Panc1 (cell line): ENCODE measurements at regions not wholly inside any gene's neighbourhood (a gene's known extent, or its start where the extent isn't known, plus 50 kb on each side); places are given as distances from the start of the nearest gene placed in this dataset.

Source experiments
- ATAC-seq: fragments of 200-7000 bp; cut with Tn5 transposase; 2 replicates; pipeline ENCODE4 v1.9.1; 2020; ENCODE audit warnings: mild to moderate bottlenecking, moderate library complexity
- BruUV-seq: library from RNA; stranded (reverse); fragments of 400-500 nt; replicated peaks from 2 replicates; lab custom pipeline; 2021; lab: Mats Ljungman, UMichigan
- CTCF ChIA-PET: fragments of 300-600 bp; sonication (Branson Sonifier 250); formaldehyde crosslinking; loops from one replicate; lab custom pipeline; 2022; ENCODE audit warnings: antibody characterized with exemption; lab: Charles Lee
- POLR2A ChIA-PET: fragments of 300-600 bp; sonication (Branson Sonifier 250); formaldehyde crosslinking; loops from one replicate; lab custom pipeline; 2022; ENCODE audit warnings: antibody characterized with exemption; lab: Charles Lee
- DNase-seq: peaks from one replicate; pipeline ENCODE4 v3.0.0-alpha.2; 2010; ENCODE audit warnings: low read depth, low spot score
- H3K27ac ChIP-seq: 2 replicates; pipeline ENCODE4 v1.5.1; 2011; ENCODE audit warnings: mild to moderate bottlenecking, low read length, inconsistent platforms
- H3K27me3 ChIP-seq: fragments of 200-500 bp; sonication (Bioruptor generic); 2 replicates; pipeline ENCODE4 v1.6.0; 2014; ENCODE audit warnings: low read length, inconsistent platforms; ENCODE audit not compliant: control insufficient read depth, insufficient read depth
- H3K36me3 ChIP-seq: fragments of 200-500 bp; sonication (Bioruptor generic); 2 replicates; pipeline ENCODE4 v1.5.1; 2014; ENCODE audit warnings: inconsistent platforms, mild to moderate bottlenecking, low read length, moderate library complexity; ENCODE audit not compliant: control insufficient read depth, insufficient read depth
- H3K4me1 ChIP-seq: 2 replicates; pipeline ENCODE4 v1.5.1; 2011; ENCODE audit warnings: inconsistent platforms, mild to moderate bottlenecking, low read length, moderate library complexity; ENCODE audit not compliant: control insufficient read depth, insufficient read depth
- H3K4me3 ChIP-seq, 2 experiments: 2 replicates each; pipeline ENCODE4 v1.5.1; 2011 to 2012; ENCODE audit warnings: low read depth in 2 of 2, low read length in 2 of 2, mild to moderate bottlenecking in 2 of 2, inconsistent platforms in 1 of 2, moderate library complexity in 1 of 2
- H3K9me3 ChIP-seq: fragments of 200-500 bp; sonication (Bioruptor generic); 2 replicates; pipeline ENCODE4 v1.5.1; 2014; ENCODE audit warnings: low read depth, mild to moderate bottlenecking, inconsistent platforms, low read length, moderate library complexity; ENCODE audit not compliant: control insufficient read depth, insufficient read depth
- POLR2AphosphoS5 ChIP-seq: IDR thresholded peaks from 2 replicates; pipeline ENCODE4 v1.6.1; 2012; ENCODE audit warnings: mild to moderate bottlenecking, low read depth, low read length, moderate library complexity
- SIN3A ChIP-seq: IDR thresholded peaks from 2 replicates; pipeline ENCODE4 v1.6.1; 2012; ENCODE audit warnings: low read depth, mild to moderate bottlenecking, low read length, moderate library complexity, borderline replicate concordance; ENCODE audit not compliant: insufficient read depth
- TCF7L2 ChIP-seq: IDR thresholded peaks from 2 replicates; pipeline ENCODE4 v1.6.1; 2011; ENCODE audit warnings: mild to moderate bottlenecking, low read depth, low read length, inconsistent platforms
- in situ Hi-C: cut with HindIII; loops from 2 replicates; pipeline ENCODE4 v1.10.0; 2016; ENCODE audit warnings: low sequenced_read_pairs, low pct_unique_long_range_greater_than_20kb
- intact Hi-C: fragments of 100-400 bp; cut with micrococcal nuclease; formaldehyde crosslinking; loops from one replicate; pipeline ENCODE4 v1.10.0; 2022; ENCODE audit not compliant: unreplicated experiment
- TF ChIP-seq, protein P1 (sequence below), 2 experiments: IDR thresholded peaks; 2 replicates each; pipeline ENCODE4 v1.6.1; 2011 to 2012; ENCODE audit warnings: low read depth in 2 of 2, control low read depth in 1 of 2, low read length in 1 of 2, mild to moderate bottlenecking in 1 of 2, moderate library complexity in 1 of 2; ENCODE audit not compliant: insufficient read depth in 1 of 2
- TF ChIP-seq, protein P2 (sequence below): fragments of 450-650 bp; IDR thresholded peaks from 2 replicates; pipeline ENCODE4 v1.5.1; 2017; ENCODE audit warnings: mild to moderate bottlenecking

DNA sequence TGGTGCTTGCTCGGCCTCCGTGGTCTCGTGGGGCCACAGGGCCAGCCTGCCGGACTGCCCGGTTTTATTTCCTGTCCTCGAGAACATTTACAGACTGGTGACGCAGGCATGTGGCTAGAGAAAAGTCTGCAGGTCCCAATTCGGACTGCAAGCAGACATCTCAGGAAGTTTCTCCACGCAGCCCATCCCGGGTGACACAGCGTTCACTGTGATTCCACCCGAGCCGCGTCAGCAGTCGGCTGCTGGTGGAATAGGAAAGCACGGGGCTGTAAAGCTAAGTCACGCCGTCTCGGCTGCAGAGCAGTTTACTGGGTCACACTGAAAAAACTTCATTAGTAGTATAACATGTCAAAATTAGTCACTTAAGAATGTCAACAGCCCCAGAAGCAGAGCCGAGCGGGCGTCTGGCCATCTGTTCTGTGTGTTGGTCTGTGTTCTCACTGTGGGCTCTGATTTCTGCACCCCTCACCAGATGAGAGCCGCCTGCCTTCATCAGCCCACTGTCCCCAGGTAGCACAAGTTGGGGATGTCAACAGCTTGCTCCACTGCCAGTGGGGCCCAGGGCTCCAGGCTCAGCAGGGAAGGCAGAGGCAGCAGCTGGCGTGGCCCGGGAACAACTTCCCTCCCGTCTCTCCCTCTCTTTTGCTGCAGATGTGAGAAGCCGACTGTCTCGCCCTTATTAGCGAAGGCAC is 363.7 kb downstream of the IRX2 start:
- intact Hi-C loops, result no loop called here
- no TSS peak for BruUV-seq

DNA sequence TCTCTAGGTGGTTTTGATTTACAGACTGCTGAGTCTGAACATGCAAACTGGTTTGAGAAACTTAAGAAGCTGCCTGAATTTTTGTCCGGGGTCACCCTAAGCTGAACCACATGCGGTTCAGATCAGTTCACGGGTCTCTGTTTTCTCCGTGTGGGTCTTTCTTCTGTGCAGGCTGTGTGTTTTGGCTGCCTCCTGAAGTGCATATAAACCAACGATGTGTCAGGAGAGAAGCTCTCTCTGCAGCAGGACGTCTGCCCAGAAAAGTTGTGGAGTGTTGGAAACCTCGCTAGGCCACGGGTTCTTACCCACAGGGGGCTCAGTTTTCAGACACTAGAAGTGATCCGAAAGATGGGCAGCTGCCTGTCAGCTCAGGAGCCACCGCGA is 364.2 kb downstream of the IRX2 start:
- ChIA-PET POLR2A (no interaction called here), CTCF (no interaction called here)
- BruUV-seq, result no TSS peak
- in situ Hi-C loops (no loop called here), intact Hi-C loops (no loop called here)
- H3K36me3 ChIP-seq, result no peaks in the 10 kb centered on the region
- DNase-seq (no peak), ATAC-seq (no peak)
- H3K27me3 ChIP-seq, result peaks cover 10% of the 10 kb centered on the region
- no peak overlapping the region for H3K27ac ChIP-seq
- no peaks in the 10 kb centered on the region for H3K9me3 ChIP-seq
- no peaks in the 10 kb centered on the region for H3K4me1 ChIP-seq
- no peak overlapping the region for H3K4me3 ChIP-seq
- TF ChIP-seq SIN3A, result no peak
- TF ChIP-seq TCF7L2, result no peak
- TF ChIP-seq, protein P1, sequence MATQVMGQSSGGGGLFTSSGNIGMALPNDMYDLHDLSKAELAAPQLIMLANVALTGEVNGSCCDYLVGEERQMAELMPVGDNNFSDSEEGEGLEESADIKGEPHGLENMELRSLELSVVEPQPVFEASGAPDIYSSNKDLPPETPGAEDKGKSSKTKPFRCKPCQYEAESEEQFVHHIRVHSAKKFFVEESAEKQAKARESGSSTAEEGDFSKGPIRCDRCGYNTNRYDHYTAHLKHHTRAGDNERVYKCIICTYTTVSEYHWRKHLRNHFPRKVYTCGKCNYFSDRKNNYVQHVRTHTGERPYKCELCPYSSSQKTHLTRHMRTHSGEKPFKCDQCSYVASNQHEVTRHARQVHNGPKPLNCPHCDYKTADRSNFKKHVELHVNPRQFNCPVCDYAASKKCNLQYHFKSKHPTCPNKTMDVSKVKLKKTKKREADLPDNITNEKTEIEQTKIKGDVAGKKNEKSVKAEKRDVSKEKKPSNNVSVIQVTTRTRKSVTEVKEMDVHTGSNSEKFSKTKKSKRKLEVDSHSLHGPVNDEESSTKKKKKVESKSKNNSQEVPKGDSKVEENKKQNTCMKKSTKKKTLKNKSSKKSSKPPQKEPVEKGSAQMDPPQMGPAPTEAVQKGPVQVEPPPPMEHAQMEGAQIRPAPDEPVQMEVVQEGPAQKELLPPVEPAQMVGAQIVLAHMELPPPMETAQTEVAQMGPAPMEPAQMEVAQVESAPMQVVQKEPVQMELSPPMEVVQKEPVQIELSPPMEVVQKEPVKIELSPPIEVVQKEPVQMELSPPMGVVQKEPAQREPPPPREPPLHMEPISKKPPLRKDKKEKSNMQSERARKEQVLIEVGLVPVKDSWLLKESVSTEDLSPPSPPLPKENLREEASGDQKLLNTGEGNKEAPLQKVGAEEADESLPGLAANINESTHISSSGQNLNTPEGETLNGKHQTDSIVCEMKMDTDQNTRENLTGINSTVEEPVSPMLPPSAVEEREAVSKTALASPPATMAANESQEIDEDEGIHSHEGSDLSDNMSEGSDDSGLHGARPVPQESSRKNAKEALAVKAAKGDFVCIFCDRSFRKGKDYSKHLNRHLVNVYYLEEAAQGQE (IDR thresholded peaks at IDR 0.05; ENCODE audit: insufficient read depth in 1 of 2, low read depth in 2 of 2, low read length in 1 of 2), result no peak
- TF ChIP-seq, protein P2, sequence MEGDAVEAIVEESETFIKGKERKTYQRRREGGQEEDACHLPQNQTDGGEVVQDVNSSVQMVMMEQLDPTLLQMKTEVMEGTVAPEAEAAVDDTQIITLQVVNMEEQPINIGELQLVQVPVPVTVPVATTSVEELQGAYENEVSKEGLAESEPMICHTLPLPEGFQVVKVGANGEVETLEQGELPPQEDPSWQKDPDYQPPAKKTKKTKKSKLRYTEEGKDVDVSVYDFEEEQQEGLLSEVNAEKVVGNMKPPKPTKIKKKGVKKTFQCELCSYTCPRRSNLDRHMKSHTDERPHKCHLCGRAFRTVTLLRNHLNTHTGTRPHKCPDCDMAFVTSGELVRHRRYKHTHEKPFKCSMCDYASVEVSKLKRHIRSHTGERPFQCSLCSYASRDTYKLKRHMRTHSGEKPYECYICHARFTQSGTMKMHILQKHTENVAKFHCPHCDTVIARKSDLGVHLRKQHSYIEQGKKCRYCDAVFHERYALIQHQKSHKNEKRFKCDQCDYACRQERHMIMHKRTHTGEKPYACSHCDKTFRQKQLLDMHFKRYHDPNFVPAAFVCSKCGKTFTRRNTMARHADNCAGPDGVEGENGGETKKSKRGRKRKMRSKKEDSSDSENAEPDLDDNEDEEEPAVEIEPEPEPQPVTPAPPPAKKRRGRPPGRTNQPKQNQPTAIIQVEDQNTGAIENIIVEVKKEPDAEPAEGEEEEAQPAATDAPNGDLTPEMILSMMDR, result no peak
- no peak for TF ChIP-seq POLR2AphosphoS5

More for the DNA sequence above, 363.7 kb downstream of the IRX2 start:
- DNase-seq (no peak), ATAC-seq (no peak)
- no peak overlapping the region for H3K27ac ChIP-seq
- TF ChIP-seq, protein P2, result no peak
- no peak for TF ChIP-seq TCF7L2
- no peak for TF ChIP-seq POLR2AphosphoS5
- no peak for TF ChIP-seq SIN3A
- TF ChIP-seq, protein P1 (IDR thresholded peaks at IDR 0.05; ENCODE audit: insufficient read depth in 1 of 2, low read depth in 2 of 2, low read length in 1 of 2), result no peak
- H3K9me3 ChIP-seq, result no peaks in the 10 kb centered on the region
- H3K4me3 ChIP-seq, result no peak overlapping the region
- H3K4me1 ChIP-seq, result no peaks in the 10 kb centered on the region
- ChIA-PET POLR2A (no interaction called here), CTCF (no interaction called here)
- peaks cover 7% of the 10 kb centered on the region for H3K27me3 ChIP-seq
- no peaks in the 10 kb centered on the region for H3K36me3 ChIP-seq
- in situ Hi-C loops, result no loop called here
